22Rv1 (cell line): ENCODE measurements at regions not wholly inside any gene's neighbourhood (a gene's known extent, or its start where the extent isn't known, plus 50 kb on each side); places are given as distances from the start of the nearest gene placed in this dataset.

ENCODE experiments used
- CTCF ChIP-seq: fragments of 450-650 bp; IDR thresholded peaks from 2 replicates; pipeline ENCODE4 v1.5.1; 2017; ENCODE audit warnings: mild to moderate bottlenecking
- ZFX ChIP-seq: fragments of 450-650 bp; IDR thresholded peaks from 2 replicates; pipeline ENCODE4 v1.6.1; 2017; ENCODE audit warnings: antibody characterized with exemption, borderline replicate concordance

- TF ChIP-seq CTCF: no peak
- TF ChIP-seq ZFX: no peak
These were observed 78.8 kb upstream of the THBS1 start for GRCh38 chr15:39502082-39502447.
